GM23248 (cell line): ENCODE measurements at regions not wholly inside any gene's neighbourhood (a gene's known extent, or its start where the extent isn't known, plus 50 kb on each side); places are given as distances from the start of the nearest gene placed in this dataset.

Experiments used
- DNase-seq: peaks from one replicate; pipeline ENCODE4 v3.0.0-alpha.2; 2015
- H2AFZ ChIP-seq: fragments of 200-600 bp; sonication (generic); 2 replicates; pipeline ENCODE4 v1.6.1; 2016; ENCODE audit warnings: antibody characterized with exemption
- H3F3A ChIP-seq: fragments of 200-600 bp; sonication (generic); 2 replicates; pipeline ENCODE4 v1.6.1; 2016; ENCODE audit warnings: mild to moderate bottlenecking, antibody characterized with exemption, mixed run types; ENCODE audit not compliant: insufficient read depth
- H3K27ac ChIP-seq: fragments of 200-600 bp; sonication (generic); 2 replicates; pipeline ENCODE4 v1.5.1; 2016; ENCODE audit warnings: mild to moderate bottlenecking
- H3K27me3 ChIP-seq: fragments of 200-600 bp; sonication (generic); replicated peaks from 2 replicates; pipeline ENCODE4 v1.6.1; 2016; ENCODE audit warnings: mild to moderate bottlenecking; ENCODE audit not compliant: insufficient read depth
- H3K36me3 ChIP-seq: fragments of 200-600 bp; sonication (generic); 2 replicates; pipeline ENCODE4 v1.6.1; 2016; ENCODE audit warnings: low read depth, mild to moderate bottlenecking
- H3K4me1 ChIP-seq: fragments of 200-600 bp; sonication (generic); 2 replicates; pipeline ENCODE4 v1.6.1; 2016; ENCODE audit warnings: mild to moderate bottlenecking; ENCODE audit not compliant: insufficient read depth
- H3K4me2 ChIP-seq: fragments of 200-600 bp; sonication (generic); one replicate; pipeline ENCODE4 v1.6.1; 2016; ENCODE audit warnings: mild to moderate bottlenecking; ENCODE audit not compliant: unreplicated experiment
- H3K4me3 ChIP-seq: fragments of 200-600 bp; sonication (generic); 2 replicates; pipeline ENCODE4 v1.5.1; 2016; ENCODE audit warnings: mild to moderate bottlenecking
- H3K79me2 ChIP-seq: fragments of 200-600 bp; sonication (generic); 2 replicates; pipeline ENCODE4 v1.6.1; 2016; ENCODE audit warnings: mild to moderate bottlenecking; ENCODE audit not compliant: insufficient read depth
- H3K9ac ChIP-seq: fragments of 200-600 bp; sonication (generic); 2 replicates; pipeline ENCODE4 v1.6.1; 2016; ENCODE audit warnings: mild to moderate bottlenecking
- H3K9me2 ChIP-seq: fragments of 200-600 bp; sonication (generic); 2 replicates; pipeline ENCODE4 v1.6.1; 2016; ENCODE audit warnings: mixed run types, mild to moderate bottlenecking, moderate library complexity; ENCODE audit not compliant: insufficient read depth
- H3K9me3 ChIP-seq: fragments of 200-600 bp; sonication (generic); one replicate; pipeline ENCODE4 v1.6.1; 2017; ENCODE audit warnings: low read depth
- H4K20me1 ChIP-seq: fragments of 200-600 bp; sonication (generic); 2 replicates; pipeline ENCODE4 v1.6.0; 2016; ENCODE audit not compliant: insufficient read depth
- EZH2 ChIP-seq: fragments of 200-600 bp; sonication (generic); IDR thresholded peaks from 2 replicates; pipeline ENCODE4 v1.6.1; 2018; ENCODE audit warnings: antibody characterized with exemption, mild to moderate bottlenecking; ENCODE audit not compliant: insufficient read depth, poor library complexity, severe bottlenecking
- EZH2phosphoT487 ChIP-seq: fragments of 200-600 bp; sonication (generic); IDR thresholded peaks from 2 replicates; pipeline ENCODE4 v1.6.1; 2018; ENCODE audit warnings: antibody characterized with exemption, moderate library complexity, mild to moderate bottlenecking, low read depth; ENCODE audit not compliant: insufficient read depth
- WGBS, 2 experiments: methylation state at CpG; one replicate each; pipeline ENCODE4 v1.1.6; 2015 to 2017; ENCODE audit warnings: low lambda C conversion rate in 2 of 2, low coverage in 1 of 2; ENCODE audit errors: missing lambda C conversion rate in 2 of 2; 5-methylcytosine and 5-hydroxymethylcytosine counted together
- in situ Hi-C: fragments of 300-500 bp; cut with MboI; formaldehyde crosslinking; loops from 2 replicates; pipeline ENCODE4 v1.15.0; 2020

- no peak for DNase-seq
- 79 to 83% methylated on average over 5 of the region's 5 CpGs for WGBS, 2 experiments
- Histone ChIP-seq H3K4me1 (no peaks in the 10 kb centered on the region), H4K20me1 (no peaks in the 10 kb centered on the region), H3K4me3 (no peak overlapping the region), H3K4me2 (no peak overlapping the region), H3K27me3 (no peaks in the 10 kb centered on the region), H3F3A (no peaks in the 10 kb centered on the region), H3K79me2 (no peaks in the 10 kb centered on the region), H3K9me2 (no peaks in the 10 kb centered on the region), H3K27ac (no peak overlapping the region), H3K9ac (no peak overlapping the region), H3K9me3 (no peaks in the 10 kb centered on the region), H2AFZ (no peak overlapping the region), H3K36me3 (no peaks in the 10 kb centered on the region)
- TF ChIP-seq EZH2phosphoT487 (no peak), EZH2 (no peak)
- in situ Hi-C loops, result no loop called here
Measured at GRCh38 chr3:148036331-148036876, 627.2 kb downstream of the ZIC1 start.

GRCh38 chr3:148042663-148043445 is 633.7 kb downstream of the ZIC1 start:
- no peak overlapping the region for H3K27ac ChIP-seq
- WGBS, 2 experiments, result 64 to 66% methylated on average over 6 of the region's 6 CpGs
- H3K36me3 ChIP-seq, result no peaks in the 10 kb centered on the region
- no peaks in the 10 kb centered on the region for H4K20me1 ChIP-seq
- no peak overlapping the region for H3K4me2 ChIP-seq
- H3K4me1 ChIP-seq, result no peaks in the 10 kb centered on the region
- H3K27me3 ChIP-seq, result no peaks in the 10 kb centered on the region
- no peaks in the 10 kb centered on the region for H3K9me2 ChIP-seq
- TF ChIP-seq EZH2, result no peak
- no peak for TF ChIP-seq EZH2phosphoT487
- no peak overlapping the region for H3K4me3 ChIP-seq
- in situ Hi-C loops, result no loop called here
- no peaks in the 10 kb centered on the region for H3K9me3 ChIP-seq
- DNase-seq, result peak; percentile 48
- no peaks in the 10 kb centered on the region for H3K79me2 ChIP-seq
- 0 out of 2 replicates have a peak overlapping the region, but pooled peaks have one; percentile 11 for H2AFZ ChIP-seq
- H3K9ac ChIP-seq, result no peak overlapping the region
- H3F3A ChIP-seq, result no peaks in the 10 kb centered on the region

- no peak for DNase-seq
- Histone ChIP-seq H3K9me2 (no peaks in the 10 kb centered on the region), H4K20me1 (no peaks in the 10 kb centered on the region), H3K4me3 (no peak overlapping the region), H2AFZ (no peak overlapping the region), H3K9ac (no peak overlapping the region), H3K4me1 (no peaks in the 10 kb centered on the region), H3K27ac (no peak overlapping the region), H3K4me2 (no peak overlapping the region), H3K27me3 (no peaks in the 10 kb centered on the region), H3K36me3 (no peaks in the 10 kb centered on the region), H3K79me2 (no peaks in the 10 kb centered on the region), H3F3A (no peaks in the 10 kb centered on the region), H3K9me3 (no peaks in the 10 kb centered on the region)
- 53 to 61% methylated on average over 1 of the region's 1 CpG for WGBS, 2 experiments
- TF ChIP-seq EZH2phosphoT487 (no peak), EZH2 (no peak)
- in situ Hi-C loops, result no loop called here
Measured at GRCh38 chr3:148044151-148044550, 635.0 kb downstream of the ZIC1 start.

- no peak for DNase-seq
- no peak overlapping the region for H3K4me3 ChIP-seq
- H3K9me2 ChIP-seq, result no peaks in the 10 kb centered on the region
- no peaks in the 10 kb centered on the region for H3K79me2 ChIP-seq
- H2AFZ ChIP-seq, result no peak overlapping the region
- H3K4me1 ChIP-seq, result no peaks in the 10 kb centered on the region
- in situ Hi-C loops, result no loop called here
- H3K9me3 ChIP-seq, result no peaks in the 10 kb centered on the region
- H3K9ac ChIP-seq, result no peak overlapping the region
- no peak for TF ChIP-seq EZH2phosphoT487
- no peak for TF ChIP-seq EZH2
- no peak overlapping the region for H3K4me2 ChIP-seq
- H3K27me3 ChIP-seq, result no peaks in the 10 kb centered on the region
- no peaks in the 10 kb centered on the region for H4K20me1 ChIP-seq
- WGBS, 2 experiments, result 31 to 32% methylated on average over 2 of the region's 2 CpGs
- no peak overlapping the region for H3K27ac ChIP-seq
- H3F3A ChIP-seq, result no peaks in the 10 kb centered on the region
- H3K36me3 ChIP-seq, result no peaks in the 10 kb centered on the region
Measured at GRCh38 chr3:148054999-148055398, 642.7 kb upstream of the AGTR1 start.
